Activated CD8-positive, alpha-beta T cell treated with anti-CD3 and anti-CD28 coated beads for 36 hours (primary cell): ENCODE measurements at regions not wholly inside any gene's neighbourhood (a gene's known extent, or its start where the extent isn't known, plus 50 kb on each side); places are given as distances from the start of the nearest gene placed in this dataset.

ENCODE experiments used
- ATAC-seq: fragments of 200-7000 bp; cut with Tn5 transposase; one replicate; pipeline ENCODE4 v1.10.0; 2021; ENCODE audit warnings: mild to moderate bottlenecking, moderate library complexity
- CTCF ChIA-PET: fragments of 350-600 bp; sonication (Branson Sonifier 250); formaldehyde crosslinking; loops from one replicate; lab custom pipeline; 2021; ENCODE audit warnings: antibody characterized with exemption; lab: Charles Lee
- POLR2A ChIA-PET: fragments of 350-600 bp; sonication (Branson Sonifier 250); formaldehyde crosslinking; loops from one replicate; lab custom pipeline; 2021; ENCODE audit warnings: antibody characterized with exemption; lab: Charles Lee
- DNase-seq: peaks from one replicate; pipeline ENCODE4 v3.0.0-alpha.2; 2020
- H3K27ac Mint-ChIP-seq: one replicate; pipeline ENCODE4 v1.8.0; 2021; ENCODE audit warnings: mild to moderate bottlenecking, mixed read lengths
- H3K27me3 Mint-ChIP-seq: one replicate; pipeline ENCODE4 v1.8.0; 2021; ENCODE audit warnings: mixed read lengths
- H3K36me3 Mint-ChIP-seq: one replicate; pipeline ENCODE4 v1.8.0; 2021; ENCODE audit warnings: low read depth, mixed read lengths
- H3K4me1 Mint-ChIP-seq: one replicate; pipeline ENCODE4 v1.8.0; 2021; ENCODE audit warnings: low read depth, mixed read lengths
- H3K4me3 Mint-ChIP-seq: one replicate; pipeline ENCODE4 v1.8.0; 2021; ENCODE audit warnings: mild to moderate bottlenecking, moderate library complexity, mixed read lengths
- H3K9me3 Mint-ChIP-seq: one replicate; pipeline ENCODE4 v1.8.0; 2021; ENCODE audit warnings: mixed read lengths
- CTCF ChIP-seq: fragments of 200-600 bp; IDR thresholded peaks from one replicate; pipeline ENCODE4 v1.8.0; 2022; ENCODE audit warnings: antibody characterized with exemption, mild to moderate bottlenecking
- intact Hi-C: fragments of 100-400 bp; cut with micrococcal nuclease; formaldehyde crosslinking; loops from one replicate; pipeline ENCODE4 v1.10.0; 2022

DNA sequence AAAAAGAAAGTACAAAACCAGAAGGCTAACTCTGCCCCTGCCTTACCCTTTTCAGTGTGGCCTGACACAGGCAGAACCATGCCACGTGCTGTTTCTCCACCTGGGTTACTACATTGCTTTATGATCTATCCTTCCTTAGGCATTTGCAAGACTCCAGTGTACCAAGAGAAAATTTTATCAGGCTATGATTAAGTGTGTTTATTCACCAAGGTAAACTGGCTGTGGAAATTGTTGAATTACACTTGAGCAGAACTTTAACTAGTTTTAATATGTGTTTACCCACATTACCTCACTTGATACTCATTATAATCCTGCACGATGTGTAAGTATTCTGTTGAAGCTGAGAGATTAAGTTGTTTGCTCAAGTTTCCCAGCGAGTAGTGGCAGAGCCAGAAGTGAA is 129.7 kb upstream of the MYOCD start:
- no peak overlapping the region for H3K4me3 Mint-ChIP-seq
- ATAC-seq: no peak

DNA sequence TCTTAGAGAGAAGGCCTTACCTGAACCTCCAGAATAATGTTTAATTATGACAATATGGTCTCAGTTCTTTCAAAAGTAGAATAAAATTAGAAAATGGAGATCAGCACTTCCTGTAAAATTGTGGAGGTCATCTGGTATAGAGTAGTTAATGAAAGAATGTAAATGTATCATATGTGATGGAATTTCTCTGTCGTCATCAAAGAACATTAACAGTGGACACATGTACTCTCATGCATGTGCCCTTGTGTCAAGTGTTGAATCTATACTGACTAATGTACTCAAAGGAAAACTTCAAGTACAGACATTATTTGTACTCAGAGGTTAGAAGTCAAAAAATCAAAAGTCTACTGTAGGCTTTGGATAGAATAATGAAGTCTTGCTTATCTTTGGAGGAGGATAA is 129.2 kb upstream of the MYOCD start:
- ATAC-seq (no peak), DNase-seq (no peak)
- H3K27ac Mint-ChIP-seq: no peak overlapping the region
- peaks cover 1% of the 10 kb centered on the region for H3K27me3 Mint-ChIP-seq
- no peak for TF ChIP-seq CTCF
- no peak overlapping the region for H3K4me3 Mint-ChIP-seq
- H3K9me3 Mint-ChIP-seq: peaks cover 2% of the 10 kb centered on the region
- H3K4me1 Mint-ChIP-seq: no peaks in the 10 kb centered on the region
- CTCF ChIA-PET: no interaction called here
- intact Hi-C loops: no loop called here
- POLR2A ChIA-PET: no interaction called here
- H3K36me3 Mint-ChIP-seq: no peaks in the 10 kb centered on the region

More for the DNA sequence above, 129.7 kb upstream of the MYOCD start:
- no peaks in the 10 kb centered on the region for H3K4me1 Mint-ChIP-seq
- intact Hi-C loops: no loop called here
- H3K27me3 Mint-ChIP-seq: peaks cover 1% of the 10 kb centered on the region
- no peaks in the 10 kb centered on the region for H3K9me3 Mint-ChIP-seq
- H3K36me3 Mint-ChIP-seq: no peaks in the 10 kb centered on the region
- POLR2A ChIA-PET: no interaction called here
- TF ChIP-seq CTCF: no peak
- no peak for DNase-seq
- CTCF ChIA-PET: no interaction called here
- H3K27ac Mint-ChIP-seq: no peak overlapping the region

- DNase-seq (no peak), ATAC-seq (no peak)
- no peak overlapping the region for H3K27ac Mint-ChIP-seq
- intact Hi-C loops: no loop called here
- peaks cover 1% of the 10 kb centered on the region for H3K27me3 Mint-ChIP-seq
- H3K4me3 Mint-ChIP-seq: no peak overlapping the region
- no peaks in the 10 kb centered on the region for H3K4me1 Mint-ChIP-seq
- H3K36me3 Mint-ChIP-seq: no peaks in the 10 kb centered on the region
- POLR2A ChIA-PET: no interaction called here
- TF ChIP-seq CTCF: no peak
- CTCF ChIA-PET: no interaction called here
- peaks cover 2% of the 10 kb centered on the region for H3K9me3 Mint-ChIP-seq
Measured at GRCh38 chr17:12537436-12537835, 128.3 kb upstream of the MYOCD start.

DNA sequence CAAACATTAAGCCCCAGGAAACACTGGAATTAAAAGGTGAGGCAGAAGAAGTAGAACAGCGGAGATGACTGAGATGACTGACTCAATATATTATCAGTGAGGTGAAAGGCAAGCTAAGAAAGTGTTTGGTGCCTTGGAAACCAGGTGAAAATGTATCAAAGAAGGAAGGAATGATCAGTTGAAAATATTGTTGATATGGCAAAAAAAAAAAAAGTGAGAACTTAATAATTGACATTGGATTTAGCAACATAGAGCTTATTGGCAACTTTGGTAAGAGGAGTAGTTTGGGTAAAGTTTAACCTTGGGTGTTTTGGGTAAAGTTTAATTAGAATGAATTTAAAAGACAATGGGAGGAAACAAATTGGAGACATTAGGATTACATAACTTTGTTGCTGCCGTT is 127.7 kb upstream of the MYOCD start:
- H3K36me3 Mint-ChIP-seq: no peaks in the 10 kb centered on the region
- peaks cover 2% of the 10 kb centered on the region for H3K9me3 Mint-ChIP-seq
- ChIA-PET CTCF (no interaction called here), POLR2A (no interaction called here)
- intact Hi-C loops: no loop called here
- no peak for ATAC-seq
- peaks cover 1% of the 10 kb centered on the region for H3K27me3 Mint-ChIP-seq
- no peak overlapping the region for H3K27ac Mint-ChIP-seq
- TF ChIP-seq CTCF: no peak
- H3K4me1 Mint-ChIP-seq: no peaks in the 10 kb centered on the region
- no peak for DNase-seq
- no peak overlapping the region for H3K4me3 Mint-ChIP-seq

DNA sequence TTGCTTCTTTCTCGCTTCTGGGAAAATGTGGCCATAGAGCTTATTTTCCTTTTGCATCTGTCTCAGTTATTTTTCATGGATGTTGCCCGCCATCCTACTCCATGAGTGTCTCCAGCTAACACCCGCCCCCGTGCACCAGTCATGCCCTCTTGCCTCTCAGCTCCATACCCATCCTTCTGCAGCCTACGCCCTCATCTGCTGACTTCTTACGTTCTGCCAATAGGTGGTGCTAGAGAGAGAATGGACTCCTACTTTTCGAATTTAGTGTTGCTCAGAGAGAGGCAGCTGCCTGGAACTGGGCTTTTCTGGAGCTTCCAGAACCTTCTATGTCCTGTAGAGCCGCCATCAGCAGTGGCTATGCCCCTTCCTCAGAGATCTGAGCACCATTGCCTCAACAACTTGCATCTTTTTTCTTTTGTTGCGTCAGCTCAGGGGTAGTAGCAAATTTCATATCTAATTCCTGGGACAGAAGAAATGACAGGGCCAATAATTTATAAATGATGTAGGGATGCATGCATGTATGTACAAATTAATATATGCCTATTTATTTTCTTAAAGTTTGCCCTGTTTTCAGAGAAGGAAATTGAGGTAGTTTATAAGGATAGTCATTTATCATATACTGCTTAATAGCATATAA is 119.7 kb upstream of the MYOCD start:
- intact Hi-C loops: no loop called here
- peak; percentile 60 for TF ChIP-seq CTCF
- Mint-ChIP-seq H3K4me1 (no peaks in the 10 kb centered on the region), H3K4me3 (no peak overlapping the region), H3K36me3 (no peaks in the 10 kb centered on the region), H3K27ac (no peak overlapping the region), H3K27me3 (no peaks in the 10 kb centered on the region), H3K9me3 (peaks cover 2% of the 10 kb centered on the region)
- DNase-seq (peak; percentile 18), ATAC-seq (no peak)
- POLR2A ChIA-PET: no interaction called here
- CTCF ChIA-PET: interaction anchor here (0.6 to 1.5 kb wide), 7 partner anchors 8 to 457 kb away, joined by 3 to 6 read pairs (median 5); no protein-coding TSS in a partner anchor
